Caco-2 (cell line): ENCODE measurements at regions not wholly inside any gene's neighbourhood (a gene's known extent, or its start where the extent isn't known, plus 50 kb on each side); places are given as distances from the start of the nearest gene placed in this dataset.
"Not testable (repeated sequence)": the region's sequence is repeated elsewhere in the genome, so short reads cannot be mapped to it uniquely, and the experiment has no call there.

Experiments used
- BruUV-seq: library from RNA; stranded (reverse); fragments of 400-500 nt; replicated peaks from 2 replicates; lab custom pipeline; 2021; lab: Mats Ljungman, UMichigan
- CTCF ChIA-PET: fragments of 300-600 bp; sonication (Branson Sonifier 250); formaldehyde crosslinking; loops from one replicate; lab custom pipeline; 2022; ENCODE audit warnings: antibody characterized with exemption; lab: Charles Lee
- POLR2A ChIA-PET: fragments of 300-600 bp; sonication (Branson Sonifier 250); formaldehyde crosslinking; loops from one replicate; lab custom pipeline; 2022; ENCODE audit warnings: antibody characterized with exemption; lab: Charles Lee
- DNase-seq, 2 experiments: peaks; one replicate each; pipeline versions ENCODE4 v3.0.0 to v3.0.0-alpha.2; 2020 to 2022
- H3K27me3 ChIP-seq: replicated peaks from 2 replicates; pipeline ENCODE4 v1.6.0; 2011; ENCODE audit warnings: low read length; ENCODE audit not compliant: control insufficient read depth, insufficient read depth
- H3K36me3 ChIP-seq: 2 replicates; pipeline ENCODE4 v1.5.1; 2011; ENCODE audit warnings: low read length; ENCODE audit not compliant: control insufficient read depth, insufficient read depth
- H3K4me1 ChIP-seq: fragments of 250-450 bp; sonication (Bioruptor Pico); 2 replicates; pipeline ENCODE4 v1.5.1; 2020; ENCODE audit warnings: mild to moderate bottlenecking
- H3K4me3 ChIP-seq: 2 replicates; pipeline ENCODE4 v1.5.1; 2011; ENCODE audit warnings: low read depth, mild to moderate bottlenecking, control low read depth, low read length
- H3K9me3 ChIP-seq: fragments of 250-450 bp; sonication (Bioruptor Pico); 2 replicates; pipeline ENCODE4 v1.5.1; 2020; ENCODE audit warnings: mild to moderate bottlenecking, moderate library complexity
- H3K27ac Mint-ChIP-seq: one replicate; pipeline ENCODE4 v1.8.0; 2022; ENCODE audit warnings: mixed read lengths; ENCODE audit not compliant: unreplicated experiment
- H3K27me3 Mint-ChIP-seq: one replicate; pipeline ENCODE4 v1.8.0; 2022; ENCODE audit warnings: mixed read lengths; ENCODE audit not compliant: insufficient read depth, unreplicated experiment
- H3K36me3 Mint-ChIP-seq: one replicate; pipeline ENCODE4 v1.8.0; 2022; ENCODE audit warnings: mild to moderate bottlenecking, mixed read lengths; ENCODE audit not compliant: insufficient read depth, unreplicated experiment
- H3K4me1 Mint-ChIP-seq: one replicate; pipeline ENCODE4 v1.8.0; 2022; ENCODE audit warnings: low read depth, mixed read lengths; ENCODE audit not compliant: unreplicated experiment
- H3K4me3 Mint-ChIP-seq: one replicate; pipeline ENCODE4 v1.8.0; 2022; ENCODE audit warnings: mild to moderate bottlenecking, moderate library complexity, mixed read lengths; ENCODE audit not compliant: unreplicated experiment
- H3K9me3 Mint-ChIP-seq: one replicate; pipeline ENCODE4 v1.8.0; 2022; ENCODE audit warnings: mixed read lengths; ENCODE audit not compliant: unreplicated experiment
- intact Hi-C: fragments of 100-400 bp; cut with micrococcal nuclease; formaldehyde crosslinking; loops from one replicate; pipeline ENCODE4 v1.10.0; 2022; ENCODE audit not compliant: unreplicated experiment
- TF ChIP-seq, protein P1 (sequence below), 2 experiments: fragments of 200-600 bp in 1 of 2; IDR thresholded peaks; 1 replicate in 1 of 2; 2 replicates in 1 of 2; pipeline versions ENCODE4 v1.5.1 to v1.8.0; 2011 to 2022; ENCODE audit warnings: antibody characterized with exemption in 1 of 2, control low read depth in 1 of 2, inconsistent platforms in 1 of 2, low read depth in 1 of 2, low read length in 1 of 2, mild to moderate bottlenecking in 1 of 2, moderate library complexity in 1 of 2; ENCODE audit not compliant: insufficient read depth in 1 of 2, severe bottlenecking in 1 of 2, unreplicated experiment in 1 of 2

DNA sequence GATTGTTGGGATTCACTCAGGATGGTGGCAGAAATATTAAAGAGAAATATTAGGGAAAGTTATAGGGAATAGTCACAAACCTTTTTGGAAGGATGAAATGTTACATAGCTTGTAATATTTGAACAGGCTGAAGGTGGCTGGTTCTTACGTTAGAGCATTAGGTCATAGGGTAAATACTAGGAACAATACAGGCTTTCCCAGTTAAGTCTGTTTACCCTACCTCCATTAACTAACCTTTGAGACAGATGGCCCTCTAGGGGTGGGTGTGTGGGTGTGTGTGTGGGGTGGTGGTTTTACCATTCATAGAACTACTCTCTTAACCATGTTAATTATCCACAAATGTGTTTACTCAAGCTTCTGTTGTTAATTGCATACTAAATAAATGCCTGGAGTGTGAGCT is 94.3 kb upstream of the STK32A start:
- ChIA-PET POLR2A (no interaction called here), CTCF (interaction anchor here (0.7 kb wide), 1 partner anchor 48 kb away, joined by 5 read pairs; no protein-coding TSS in a partner anchor)
- Mint-ChIP-seq H3K4me1 (peaks cover 23% of the 10 kb centered on the region), H3K36me3 (peaks cover 6% of the 10 kb centered on the region), H3K4me3 (peak overlapping the region; percentile 5), H3K27ac (peak overlapping the region; percentile 68), H3K27me3 (no peaks in the 10 kb centered on the region), H3K9me3 (peaks cover 44% of the 10 kb centered on the region)
- peaks cover 43% of the 10 kb centered on the region for H3K9me3 ChIP-seq
- H3K4me3 ChIP-seq, result no peak overlapping the region
- intact Hi-C loops, result loop anchor here (1.0 to 2.0 kb wide), 2 partner anchors 14 to 27 kb away; no protein-coding TSS in a partner anchor
- no peaks in the 10 kb centered on the region for H3K27me3 ChIP-seq
- H3K36me3 ChIP-seq, result no peaks in the 10 kb centered on the region
- DNase-seq, result peak; percentile 46 to 47
- peaks cover 23% of the 10 kb centered on the region for H3K4me1 ChIP-seq
- TF ChIP-seq, protein P1, sequence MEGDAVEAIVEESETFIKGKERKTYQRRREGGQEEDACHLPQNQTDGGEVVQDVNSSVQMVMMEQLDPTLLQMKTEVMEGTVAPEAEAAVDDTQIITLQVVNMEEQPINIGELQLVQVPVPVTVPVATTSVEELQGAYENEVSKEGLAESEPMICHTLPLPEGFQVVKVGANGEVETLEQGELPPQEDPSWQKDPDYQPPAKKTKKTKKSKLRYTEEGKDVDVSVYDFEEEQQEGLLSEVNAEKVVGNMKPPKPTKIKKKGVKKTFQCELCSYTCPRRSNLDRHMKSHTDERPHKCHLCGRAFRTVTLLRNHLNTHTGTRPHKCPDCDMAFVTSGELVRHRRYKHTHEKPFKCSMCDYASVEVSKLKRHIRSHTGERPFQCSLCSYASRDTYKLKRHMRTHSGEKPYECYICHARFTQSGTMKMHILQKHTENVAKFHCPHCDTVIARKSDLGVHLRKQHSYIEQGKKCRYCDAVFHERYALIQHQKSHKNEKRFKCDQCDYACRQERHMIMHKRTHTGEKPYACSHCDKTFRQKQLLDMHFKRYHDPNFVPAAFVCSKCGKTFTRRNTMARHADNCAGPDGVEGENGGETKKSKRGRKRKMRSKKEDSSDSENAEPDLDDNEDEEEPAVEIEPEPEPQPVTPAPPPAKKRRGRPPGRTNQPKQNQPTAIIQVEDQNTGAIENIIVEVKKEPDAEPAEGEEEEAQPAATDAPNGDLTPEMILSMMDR (IDR thresholded peaks at IDR 0.05; ENCODE audit: insufficient read depth in 1 of 2, low read depth in 1 of 2, low read length in 1 of 2, severe bottlenecking in 1 of 2, unreplicated experiment in 1 of 2), result no peak
- BruUV-seq, result no TSS peak

DNA sequence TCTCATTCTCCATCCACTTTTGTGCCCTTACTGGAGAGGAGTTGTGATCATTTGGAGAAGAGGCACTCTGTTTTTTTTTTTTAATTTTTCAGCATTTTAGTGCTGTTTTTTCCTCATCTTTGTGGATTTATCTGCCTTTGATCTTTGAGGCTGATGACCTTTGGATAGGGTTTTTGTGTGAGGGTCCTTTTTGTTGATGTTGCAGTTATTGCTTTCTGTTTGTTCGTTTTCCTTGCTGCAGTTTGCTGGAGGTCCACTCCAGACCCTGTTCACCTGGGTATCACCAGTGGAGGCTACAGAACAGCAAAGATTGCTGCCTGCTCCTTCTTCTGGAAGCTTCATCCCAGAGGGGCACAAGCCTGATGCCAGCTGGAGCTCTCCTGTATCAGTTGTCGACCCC is 93.2 kb upstream of the STK32A start:
- H3K4me3 ChIP-seq, H3K36me3 ChIP-seq, H3K36me3 Mint-ChIP-seq, POLR2A ChIA-PET, H3K27me3 ChIP-seq, DNase-seq, BruUV-seq, H3K4me3 Mint-ChIP-seq, H3K27me3 Mint-ChIP-seq: not testable (repeated sequence)
- H3K9me3 Mint-ChIP-seq, result peaks cover 44% of the 10 kb centered on the region
- intact Hi-C loops, result loop anchor here (2.0 kb wide), 1 partner anchor 13 kb away; no protein-coding TSS in a partner anchor
- CTCF ChIA-PET, result interaction anchor here (0.8 kb wide), 1 partner anchor 47 kb away, joined by 3 read pairs; no protein-coding TSS in a partner anchor
- H3K9me3 ChIP-seq, result peaks cover 37% of the 10 kb centered on the region
- H3K4me1 Mint-ChIP-seq, result peaks cover 23% of the 10 kb centered on the region
- H3K4me1 ChIP-seq, result peaks cover 23% of the 10 kb centered on the region
- H3K27ac Mint-ChIP-seq, result peak overlapping the region; percentile 68

DNA sequence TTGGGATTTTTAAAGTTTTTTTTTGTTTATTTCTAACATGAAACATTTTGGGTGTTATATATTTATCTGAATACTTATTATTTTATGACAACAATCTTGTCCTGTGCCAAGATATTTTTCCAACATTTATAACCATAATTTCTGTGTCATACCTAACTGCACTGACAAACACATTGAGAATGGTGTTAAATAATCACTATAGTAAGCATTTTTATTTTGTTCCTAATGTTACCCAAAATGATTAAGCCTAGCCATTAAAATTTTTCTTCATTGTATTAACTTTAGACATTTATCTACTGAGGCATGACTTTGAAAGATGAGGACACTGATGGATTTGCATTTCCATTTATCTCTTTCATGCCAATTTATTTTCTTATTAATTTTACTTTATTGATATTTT is 91.6 kb upstream of the STK32A start:
- H3K4me1 Mint-ChIP-seq, result peaks cover 23% of the 10 kb centered on the region
- peaks cover 6% of the 10 kb centered on the region for H3K36me3 Mint-ChIP-seq
- ChIA-PET POLR2A (no interaction called here), CTCF (no interaction called here)
- peaks cover 44% of the 10 kb centered on the region for H3K9me3 Mint-ChIP-seq
- peaks cover 21% of the 10 kb centered on the region for H3K9me3 ChIP-seq
- DNase-seq, result no peak
- no peak overlapping the region for H3K27ac Mint-ChIP-seq
- no peak overlapping the region for H3K4me3 ChIP-seq
- no peaks in the 10 kb centered on the region for H3K27me3 ChIP-seq
- BruUV-seq, result no TSS peak
- intact Hi-C loops, result no loop called here
- peaks cover 23% of the 10 kb centered on the region for H3K4me1 ChIP-seq
- TF ChIP-seq, protein P1 (IDR thresholded peaks at IDR 0.05; ENCODE audit: insufficient read depth in 1 of 2, low read depth in 1 of 2, low read length in 1 of 2, severe bottlenecking in 1 of 2, unreplicated experiment in 1 of 2), result no peak
- H3K4me3 Mint-ChIP-seq, result no peak overlapping the region
- no peaks in the 10 kb centered on the region for H3K36me3 ChIP-seq
- H3K27me3 Mint-ChIP-seq, result no peaks in the 10 kb centered on the region
